ENCODE measurements at regions not wholly inside any gene's neighbourhood (a gene's known extent, or its start where the extent isn't known, plus 50 kb on each side); places are given as distances from the start of the nearest gene placed in this dataset.

DNA sequence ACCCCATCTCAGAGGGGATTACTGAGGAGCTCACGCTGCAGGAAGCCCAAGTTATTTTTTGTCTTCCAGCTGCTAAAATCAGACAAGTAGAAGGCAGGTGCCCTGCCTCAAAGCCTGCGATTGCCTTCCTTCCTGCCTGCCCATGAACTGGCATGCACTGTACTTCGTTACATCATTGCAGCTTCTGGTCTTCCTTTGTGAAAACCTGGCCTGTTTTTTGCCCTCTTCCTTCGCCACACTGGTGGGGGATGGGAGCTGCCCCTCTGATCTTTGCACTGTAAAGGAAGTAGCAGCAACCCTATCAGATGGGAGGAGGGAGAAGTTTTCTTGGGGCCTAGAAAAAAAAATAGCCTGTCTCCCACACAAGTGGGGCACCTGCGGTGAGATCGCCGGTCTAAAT lies 1098.7 kb downstream of the BCL11B start:
- DNase-seq: no peak

DNA sequence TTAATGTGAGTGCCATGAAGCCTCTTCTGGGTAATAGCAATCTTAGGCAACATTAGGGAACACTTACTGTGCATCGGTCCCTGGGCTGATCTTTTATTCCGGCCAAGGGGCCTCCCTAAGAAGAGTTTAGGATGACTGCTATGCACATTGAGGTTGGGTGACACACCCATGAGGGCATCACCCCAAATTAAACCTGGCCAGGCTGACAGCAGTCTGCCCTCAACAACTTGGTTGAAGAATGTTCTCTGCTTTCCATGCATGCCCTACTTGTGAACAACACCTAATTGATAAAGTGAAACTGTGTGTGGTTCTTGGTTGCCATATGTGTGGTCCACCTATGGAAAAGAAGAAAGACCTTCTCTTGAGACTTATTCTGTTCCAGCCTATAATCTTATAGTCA lies 1098.0 kb downstream of the BCL11B start:
- DNase-seq: no peak

DNA sequence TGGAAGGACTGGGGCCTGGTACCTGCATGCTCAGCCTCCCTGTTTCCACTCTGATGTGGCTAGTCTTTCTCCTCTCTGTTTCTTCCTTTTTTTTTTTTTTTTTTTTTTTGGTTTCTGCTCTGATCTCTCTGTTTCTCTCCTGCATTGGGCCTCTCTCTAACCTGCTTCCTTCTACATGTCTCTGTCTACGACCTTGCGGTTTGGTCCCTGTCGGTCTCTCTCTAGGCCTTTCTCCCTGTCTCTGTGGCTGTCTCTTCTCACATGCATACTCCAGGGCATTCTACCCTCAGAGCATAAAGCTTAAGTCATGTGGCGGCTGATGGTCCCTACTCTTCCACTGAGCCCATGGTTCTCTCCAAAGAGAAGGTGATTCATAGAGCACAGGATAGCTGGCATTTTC lies 1096.6 kb downstream of the BCL11B start:
- no peak for DNase-seq

DNA sequence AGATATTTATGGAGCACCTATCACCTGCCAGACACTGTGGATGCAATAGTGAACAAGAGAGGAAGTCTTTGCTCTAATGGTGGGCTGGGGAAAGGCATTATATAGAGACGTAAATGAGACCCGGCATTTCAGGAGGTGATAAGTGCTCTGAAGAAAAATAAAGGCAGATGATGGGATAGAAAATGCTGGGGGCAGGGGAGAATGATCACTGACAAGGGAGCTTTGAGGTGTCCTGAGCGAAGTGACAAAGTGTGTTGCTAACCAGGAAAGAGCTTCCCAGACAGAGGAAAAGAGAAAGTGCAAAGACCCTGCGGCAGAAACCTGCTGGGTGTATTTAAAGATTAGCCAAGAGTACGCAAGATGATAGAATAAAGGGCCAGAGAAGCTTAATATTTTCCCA lies 1096.1 kb downstream of the BCL11B start:
- DNase-seq: no peak

DNA sequence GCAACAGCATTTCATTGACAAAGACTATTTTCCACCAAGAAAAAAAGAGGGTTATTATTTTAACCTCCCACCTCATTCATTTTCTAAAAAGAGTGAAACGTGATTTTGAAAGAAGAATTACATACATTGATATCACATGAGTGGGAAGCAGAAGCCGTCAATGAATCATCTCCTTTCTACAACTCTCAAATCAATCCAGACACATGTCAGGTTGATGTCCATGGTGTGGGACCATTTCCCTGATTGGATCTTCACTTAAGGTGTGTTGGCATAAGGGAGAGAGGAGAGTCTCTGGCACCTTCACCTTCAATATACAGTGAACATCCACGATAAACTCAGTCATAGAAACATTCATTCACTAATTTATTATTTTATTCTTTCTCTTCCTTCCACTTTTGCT lies 1095.1 kb downstream of the BCL11B start:
- no peak for DNase-seq

DNA sequence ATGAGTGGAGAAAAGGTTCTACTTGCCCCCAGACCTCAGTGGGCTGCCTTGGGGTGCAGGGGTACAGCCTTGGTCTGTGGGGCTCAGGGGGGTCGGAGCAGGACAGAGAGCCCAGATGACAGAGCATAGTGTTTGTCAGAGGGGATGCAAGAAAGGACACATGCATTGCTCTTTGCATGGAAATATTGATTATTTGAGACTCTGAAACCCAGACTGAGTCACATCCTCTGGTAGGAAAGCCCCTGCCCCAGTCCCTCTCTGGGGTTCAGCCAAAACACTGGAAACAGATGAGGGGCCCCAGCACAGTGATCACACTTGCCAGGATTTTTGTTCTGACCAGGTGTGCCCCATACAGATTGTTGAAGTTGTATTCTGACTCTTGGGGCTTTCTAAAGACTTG lies 1094.4 kb downstream of the BCL11B start:
- DNase-seq: no peak

DNA sequence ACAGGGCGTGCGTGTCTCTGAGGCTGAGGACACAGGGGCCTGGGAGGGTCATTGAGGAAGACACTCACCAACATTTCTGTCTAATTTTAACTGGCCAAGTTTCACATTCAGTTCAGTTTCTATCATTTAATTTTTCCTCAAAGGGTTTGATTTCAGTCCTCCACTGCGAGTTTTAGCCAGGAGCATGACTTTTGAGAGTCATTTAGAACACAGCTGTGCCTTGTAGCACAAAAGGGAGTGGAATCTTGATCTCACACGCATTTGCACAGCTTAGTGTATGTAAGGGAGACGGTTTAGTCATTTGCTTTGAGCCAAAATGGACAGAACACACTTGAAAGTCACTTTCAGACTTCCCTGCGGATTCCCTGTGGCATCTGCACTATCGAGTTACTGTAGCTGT lies 1090.8 kb downstream of the BCL11B start:
- DNase-seq: no peak

DNA sequence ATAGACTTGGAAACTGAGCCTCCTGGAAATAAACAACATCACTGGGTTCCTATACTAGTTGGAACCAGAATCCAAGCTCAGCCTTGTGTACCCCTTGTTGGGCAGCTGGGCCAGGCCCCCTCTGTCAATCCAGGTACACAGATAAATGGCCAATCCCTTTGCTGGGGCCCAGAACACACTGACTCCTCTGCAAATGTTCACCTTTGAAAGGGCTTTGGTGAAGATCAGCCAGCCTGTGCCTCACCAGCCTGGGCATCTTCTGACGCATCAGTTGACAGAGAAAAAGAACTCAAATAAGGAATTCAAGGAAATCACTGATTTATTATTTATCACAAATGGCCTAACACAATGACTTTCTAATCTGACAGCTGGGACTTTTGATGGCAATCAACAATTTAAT lies 1090.2 kb downstream of the BCL11B start:
- DNase-seq: no peak

DNA sequence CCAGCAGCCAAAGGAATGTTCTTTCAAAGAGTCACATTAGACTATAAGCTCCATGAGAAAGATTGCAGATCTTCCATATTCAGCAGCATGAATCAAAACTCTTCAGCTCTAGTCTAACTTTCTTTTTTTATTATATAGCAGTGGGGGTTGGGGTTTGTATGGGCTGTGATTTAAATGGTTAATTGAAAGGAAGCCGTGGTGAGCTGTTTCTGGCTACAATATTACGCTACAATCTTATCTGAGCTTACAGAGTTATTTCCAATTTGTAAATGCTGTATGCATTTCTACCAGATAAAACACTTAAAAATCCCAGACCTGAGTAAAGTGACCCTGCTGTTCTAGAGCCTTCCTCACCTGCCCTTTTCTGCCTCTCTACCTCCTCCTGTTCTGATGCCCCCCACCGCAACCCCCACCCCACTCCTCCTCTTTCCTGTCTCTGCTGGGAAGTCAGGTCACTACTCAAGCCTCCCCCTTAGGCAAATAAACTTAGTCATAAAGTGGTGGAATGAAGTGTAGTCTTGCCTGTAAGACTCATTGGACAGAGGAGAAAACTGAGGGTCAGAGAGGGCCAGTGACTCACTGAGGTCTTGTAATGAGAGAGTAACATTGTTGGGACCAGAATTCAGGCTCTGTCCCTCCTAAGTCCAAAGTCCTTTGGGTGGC lies 1089.5 kb downstream of the BCL11B start:
- no peak for DNase-seq

DNA sequence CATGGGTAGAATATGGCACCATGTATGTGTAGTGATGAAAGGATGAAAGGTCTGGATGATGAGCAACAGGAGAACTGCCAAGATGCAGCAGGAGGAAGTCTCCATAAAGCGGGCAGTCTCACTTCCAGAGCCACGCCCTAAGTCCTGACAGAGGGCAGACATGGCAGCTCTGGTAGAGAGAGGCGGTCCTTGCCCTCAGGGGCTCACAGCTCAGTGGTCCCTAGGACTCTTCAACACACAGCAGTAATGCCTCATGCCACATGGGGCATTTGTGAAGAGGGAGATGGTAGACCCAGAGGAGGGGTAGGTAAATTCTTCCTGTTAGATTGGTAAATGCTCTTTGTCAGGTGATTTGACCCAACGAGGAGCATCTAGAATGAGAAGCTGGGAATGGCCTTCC lies 1088.4 kb downstream of the BCL11B start:
- DNase-seq: no peak

DNA sequence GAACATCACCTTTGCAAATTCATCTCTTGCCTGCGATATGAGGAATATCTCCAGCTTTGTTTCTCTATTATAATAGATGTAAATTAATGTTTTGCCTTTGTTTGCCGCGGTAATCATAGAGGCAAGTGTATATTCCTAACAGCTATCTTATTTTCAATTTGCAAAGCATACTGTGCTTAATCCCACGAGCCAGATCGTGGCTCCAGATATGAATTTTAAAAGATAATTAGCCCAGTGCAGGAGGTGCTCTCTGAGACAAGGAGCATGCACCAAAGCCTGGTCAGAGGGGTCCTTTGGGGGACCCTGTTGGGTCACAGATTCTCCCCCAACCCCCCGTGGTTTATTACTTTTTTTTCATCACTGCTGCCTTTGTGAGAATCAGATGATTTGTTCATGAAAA lies 1087.5 kb downstream of the BCL11B start:
- no peak for DNase-seq

DNA sequence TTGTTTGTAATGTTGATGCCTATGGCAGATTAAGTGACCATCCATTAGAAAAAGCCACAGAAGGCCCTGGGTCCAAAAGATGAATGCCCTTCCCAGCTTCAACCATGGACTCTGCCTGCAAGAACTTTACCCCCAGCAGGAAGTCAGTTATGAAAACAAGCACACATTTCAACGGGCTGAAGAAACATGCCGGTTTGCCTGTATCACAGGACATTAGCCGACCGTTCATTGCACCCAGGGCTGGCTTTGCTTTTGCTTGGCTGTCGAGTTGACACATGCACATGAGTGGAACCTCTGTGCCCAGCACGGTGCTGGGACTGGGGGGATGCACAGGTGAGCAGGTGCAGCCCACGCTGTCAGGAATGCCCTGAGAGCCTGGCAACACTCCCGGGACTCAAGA lies 1087.0 kb downstream of the BCL11B start:
- no peak for DNase-seq

DNA sequence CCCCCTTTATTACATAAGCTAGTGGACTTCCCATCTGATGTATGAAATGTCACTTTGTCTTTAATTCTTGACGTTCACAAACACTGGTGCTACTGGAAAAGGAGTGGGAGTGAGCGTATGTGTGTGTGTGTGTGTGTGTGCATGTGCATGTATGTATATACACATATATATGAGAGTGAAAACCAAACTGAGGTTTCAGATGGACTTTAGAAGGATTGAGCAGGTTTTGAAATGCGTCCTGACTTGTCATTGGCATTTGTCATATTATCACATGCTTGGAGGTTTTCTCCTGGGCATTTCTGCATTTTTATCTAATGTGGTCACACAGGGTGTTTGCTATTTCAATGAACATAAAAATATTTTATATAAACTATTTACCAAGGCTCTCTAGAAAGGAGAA lies 1085.9 kb downstream of the BCL11B start:
- no peak for DNase-seq

DNA sequence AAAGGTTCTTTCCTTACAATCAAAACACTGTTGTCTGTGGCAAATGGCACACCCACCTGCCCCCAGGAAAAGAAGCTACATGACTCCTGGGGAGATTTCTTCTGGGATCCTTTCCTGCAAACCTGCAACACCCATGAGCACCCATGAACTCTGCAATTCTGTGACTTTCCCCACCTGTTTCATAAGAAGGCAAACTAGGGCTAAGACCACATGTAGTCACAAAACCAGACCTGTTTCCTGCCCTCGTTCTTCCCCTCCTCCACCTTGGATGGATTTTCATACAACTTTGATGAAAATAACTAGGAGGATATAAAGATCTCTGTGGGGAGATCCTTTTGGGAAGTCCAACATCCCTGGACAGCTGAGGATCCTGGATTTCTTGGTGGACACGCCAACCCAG lies 1084.7 kb downstream of the BCL11B start:
- no peak for DNase-seq

DNA sequence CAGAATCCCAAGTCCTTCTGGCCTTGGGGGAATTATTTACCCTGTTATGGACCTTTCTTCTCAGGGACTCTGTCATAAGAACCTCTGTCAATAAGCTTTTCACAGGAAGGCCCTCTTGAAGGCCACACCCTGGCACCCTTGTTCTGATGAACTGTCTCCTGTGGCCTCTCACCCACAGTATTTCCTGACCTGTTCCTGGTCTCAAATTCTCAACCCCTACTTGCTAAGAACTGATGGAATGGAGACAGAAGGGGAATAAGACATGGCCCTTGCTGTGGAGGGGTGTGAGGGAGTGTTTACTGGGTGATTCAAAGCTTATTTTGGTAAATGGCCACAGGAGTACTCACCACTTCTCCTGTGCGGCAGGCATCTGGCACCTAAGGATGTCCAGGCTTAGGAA lies 1082.9 kb downstream of the BCL11B start:
- DNase-seq: no peak

DNA sequence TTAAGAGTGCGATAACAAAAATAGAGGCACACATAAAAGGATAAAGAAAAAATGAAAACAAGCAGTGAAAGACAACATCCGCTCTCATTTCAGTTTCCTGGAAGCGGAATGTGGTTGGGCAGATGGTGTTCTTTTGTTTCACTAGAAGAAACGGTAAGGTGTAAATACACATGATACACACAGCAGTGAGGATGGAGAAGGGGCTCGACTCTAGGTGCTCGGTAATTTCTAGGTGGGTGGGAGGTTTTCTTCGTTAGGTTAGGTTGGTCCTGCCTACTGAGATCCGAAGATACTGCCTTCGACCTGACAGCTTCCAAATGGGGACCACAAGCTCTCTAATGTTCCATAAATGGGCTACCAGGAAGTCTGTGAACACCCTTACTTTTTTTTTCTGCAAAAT lies 1082.5 kb downstream of the BCL11B start:
- no peak for DNase-seq

DNA sequence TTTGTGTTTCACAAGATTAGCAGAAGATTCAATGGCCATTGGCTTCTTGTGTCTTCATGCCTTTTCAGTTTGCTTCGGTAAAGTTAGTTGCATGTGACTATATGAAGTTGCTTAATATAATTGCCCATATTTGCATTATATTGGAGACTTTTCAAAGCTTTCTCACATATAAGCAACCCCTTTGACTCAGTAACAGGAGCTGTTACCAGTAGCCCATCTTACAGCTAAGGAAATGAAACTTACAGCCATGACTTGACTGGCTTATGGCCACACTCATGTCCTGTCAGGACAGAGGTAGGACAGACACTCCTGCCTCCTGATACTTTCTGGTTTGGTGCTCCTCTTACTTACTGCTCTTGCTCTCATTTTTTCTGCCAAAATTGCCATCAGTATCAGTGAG lies 1082.1 kb downstream of the BCL11B start:
- DNase-seq: no peak

DNA sequence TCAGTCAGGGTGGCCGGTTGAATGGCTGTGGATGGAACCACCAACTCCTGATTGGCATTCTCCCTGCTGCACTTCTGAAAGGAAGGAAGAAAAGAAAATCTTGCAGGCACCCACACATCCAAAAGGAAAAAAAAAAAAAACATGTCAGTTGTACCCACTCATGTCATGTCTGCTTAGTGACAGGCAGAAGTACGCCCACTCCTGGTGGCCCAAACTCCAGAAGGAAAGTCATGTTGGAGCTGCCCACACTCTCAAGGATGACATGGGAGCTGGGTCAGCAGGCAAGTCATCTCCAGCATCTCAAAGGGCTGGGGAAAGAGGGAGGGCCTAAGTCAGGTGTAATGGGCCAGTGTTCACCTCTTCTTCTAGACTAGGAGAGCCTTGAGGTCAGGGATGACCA lies 1079.1 kb downstream of the BCL11B start:
- DNase-seq: peak in 5 of 56 donors; percentile 2 to 20 (median 12)

DNA sequence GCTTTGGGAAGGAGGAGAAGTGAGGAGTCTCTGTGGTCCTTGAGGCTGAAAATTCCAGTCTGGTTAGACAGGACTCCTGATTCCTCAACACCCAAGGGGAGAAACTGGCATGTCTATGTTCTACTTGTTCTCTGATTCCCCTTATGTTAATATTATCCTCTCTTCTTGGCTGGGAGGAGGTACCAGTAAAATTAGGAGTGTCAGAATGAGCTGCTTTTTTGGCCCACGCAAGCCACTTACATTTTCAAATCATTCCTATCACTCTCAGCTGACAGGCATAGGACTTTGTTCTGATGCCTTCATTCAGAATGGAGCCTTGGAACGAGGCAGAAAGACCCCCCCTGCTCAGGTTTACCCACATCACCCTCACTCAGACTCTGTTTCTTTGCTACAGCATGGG lies 1077.2 kb downstream of the BCL11B start:
- DNase-seq: no peak

DNA sequence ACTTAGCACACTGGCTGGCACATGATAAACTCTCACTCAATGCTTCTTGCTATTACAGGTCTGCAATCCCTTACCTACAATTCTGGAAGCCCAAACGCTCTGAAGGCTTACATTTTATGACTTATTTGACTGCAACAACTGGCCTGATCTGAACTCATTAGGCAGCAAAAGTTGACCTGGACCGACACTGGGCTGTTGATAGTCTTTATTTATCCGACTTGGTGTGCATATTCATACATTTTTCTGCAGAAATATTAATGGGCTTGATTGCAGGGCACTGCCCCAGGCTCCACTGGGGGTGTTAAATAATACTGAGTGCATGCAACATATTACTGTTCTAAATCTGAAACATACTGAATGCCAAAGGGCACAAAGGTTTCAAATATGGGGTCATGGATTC lies 1076.7 kb downstream of the BCL11B start:
- no peak for DNase-seq

DNA sequence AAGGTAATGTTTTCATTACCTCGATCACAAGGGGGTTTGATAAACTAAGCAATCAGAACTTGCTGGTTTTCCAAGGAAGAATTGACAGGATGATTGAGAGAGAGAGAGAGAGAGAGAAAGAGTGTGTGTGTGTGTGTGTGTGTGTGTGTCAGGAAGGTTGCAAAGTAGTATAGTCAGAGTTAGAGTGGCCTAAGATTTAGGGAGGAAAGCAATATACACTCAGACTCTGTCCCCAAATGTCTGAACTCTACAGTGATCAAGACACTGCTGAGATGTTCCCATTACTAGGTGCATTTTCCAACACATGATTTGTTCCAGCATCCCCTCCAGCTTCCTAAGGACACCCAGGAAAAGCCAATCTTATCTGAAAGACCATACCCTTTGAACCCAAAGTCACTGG lies 1074.1 kb downstream of the BCL11B start:
- no peak for DNase-seq

DNA sequence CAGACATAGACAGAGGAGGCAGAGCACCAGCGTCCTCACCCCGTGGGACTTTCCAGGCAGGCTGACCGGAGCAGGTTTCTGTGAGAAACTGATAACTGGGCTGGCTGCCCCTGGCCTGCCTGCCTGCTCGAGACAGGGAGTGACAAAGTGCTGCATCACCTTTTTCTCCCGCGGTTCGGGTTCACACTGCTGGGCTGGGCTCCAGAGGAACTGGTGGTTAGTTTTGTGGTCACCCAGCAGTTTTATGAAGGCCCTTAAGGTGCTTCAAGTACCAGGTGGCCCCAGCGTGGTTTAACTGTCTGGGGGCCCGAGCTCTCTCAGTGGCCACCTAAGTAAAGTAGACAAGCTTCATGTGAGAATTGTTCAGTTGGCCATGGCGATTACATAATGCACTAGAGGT lies 1073.6 kb downstream of the BCL11B start:
- no peak for DNase-seq

DNA sequence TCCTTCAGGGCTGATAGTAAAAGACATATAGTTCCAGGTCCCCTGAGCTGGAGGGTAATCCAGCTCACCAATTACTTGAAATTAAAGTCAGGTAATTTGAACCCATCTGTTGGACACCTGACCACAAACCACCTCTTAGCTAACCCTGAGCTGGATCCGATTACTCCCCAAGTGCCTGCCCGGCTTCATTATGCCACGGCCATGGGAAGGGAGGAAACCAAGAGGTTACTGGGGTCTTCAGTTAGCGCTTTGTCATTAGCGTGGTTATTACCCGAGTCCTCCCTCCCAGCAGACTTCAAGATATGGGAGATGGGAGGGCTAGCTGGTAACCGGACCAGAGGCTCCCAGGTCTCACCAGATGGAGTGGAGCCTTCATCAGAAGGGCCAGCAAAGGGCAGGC lies 1071.4 kb downstream of the BCL11B start:
- DNase-seq: no peak

DNA sequence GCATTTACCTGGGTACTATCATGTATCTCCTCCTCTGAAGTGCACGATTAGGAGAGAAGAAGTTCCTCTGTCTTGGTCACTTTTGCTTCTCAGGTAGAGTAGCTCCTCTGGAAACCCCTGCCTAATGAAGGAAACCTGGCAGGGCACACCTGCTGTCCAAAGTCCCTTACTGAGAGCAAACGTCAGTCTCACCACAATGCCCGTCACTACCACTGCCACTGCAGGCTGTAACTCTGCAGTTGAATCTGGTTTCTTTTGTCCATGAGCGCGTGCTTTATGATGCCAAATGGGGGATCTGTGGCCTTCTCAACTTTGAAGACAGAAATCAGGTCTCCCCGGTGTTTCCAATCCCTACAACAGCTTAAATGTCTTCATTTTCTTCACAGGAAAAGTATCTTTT lies 1068.6 kb downstream of the BCL11B start:
- no peak for DNase-seq

All from nucleus accumbens (tissue), 56 donors.